HG03342 (cell line): ENCODE measurements at regions not wholly inside any gene's neighbourhood (a gene's known extent, or its start where the extent isn't known, plus 50 kb on each side); places are given as distances from the start of the nearest gene placed in this dataset.
A peak's percentile ranks its signal among the peaks of the same experiment; 100 is the strongest.
"Not testable (repeated sequence)": the region's sequence is repeated elsewhere in the genome, so short reads cannot be mapped to it uniquely, and the experiment has no call there.

ENCODE experiments used
- ATAC-seq: cut with Tn5 transposase; IDR thresholded peaks from one replicate; pipeline ENCODE4 v1.9.1; 2021; ENCODE audit warnings: mild to moderate bottlenecking, moderate library complexity; ENCODE audit not compliant: unreplicated experiment

GRCh38 chr14:48622980-48623379 lies 947.6 kb upstream of the MDGA2 start:
- ATAC-seq = no peak

GRCh38 chr14:48618057-48618456 lies 942.7 kb upstream of the MDGA2 start:
- ATAC-seq = no peak

- ATAC-seq = no peak
Observed at GRCh38 chr14:48616931-48617330, 941.5 kb upstream of the MDGA2 start.

DNA sequence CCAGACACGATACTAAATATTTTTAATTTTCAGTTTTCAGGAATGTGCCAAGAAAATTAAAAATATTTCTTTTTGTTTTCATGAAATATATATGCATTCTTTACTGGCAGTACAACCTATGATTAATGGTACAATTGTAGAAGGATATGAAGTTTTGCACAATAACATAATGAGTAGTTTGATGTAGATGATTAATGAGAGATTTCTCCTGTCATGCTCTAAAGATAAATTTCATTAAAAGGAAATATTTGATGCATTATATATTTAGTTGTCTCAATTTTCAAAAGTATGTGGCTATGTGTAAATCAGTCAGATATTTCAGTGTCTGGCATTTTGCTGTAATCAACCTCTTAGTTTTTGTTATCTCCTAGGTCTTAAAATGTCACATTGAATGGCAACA lies 940.2 kb upstream of the MDGA2 start:
- no peak for ATAC-seq

GRCh38 chr14:48614003-48614402 lies 938.6 kb upstream of the MDGA2 start:
- no peak for ATAC-seq

- ATAC-seq = not testable (repeated sequence)
Observed at GRCh38 chr14:48606960-48607359, 931.6 kb upstream of the MDGA2 start.

DNA sequence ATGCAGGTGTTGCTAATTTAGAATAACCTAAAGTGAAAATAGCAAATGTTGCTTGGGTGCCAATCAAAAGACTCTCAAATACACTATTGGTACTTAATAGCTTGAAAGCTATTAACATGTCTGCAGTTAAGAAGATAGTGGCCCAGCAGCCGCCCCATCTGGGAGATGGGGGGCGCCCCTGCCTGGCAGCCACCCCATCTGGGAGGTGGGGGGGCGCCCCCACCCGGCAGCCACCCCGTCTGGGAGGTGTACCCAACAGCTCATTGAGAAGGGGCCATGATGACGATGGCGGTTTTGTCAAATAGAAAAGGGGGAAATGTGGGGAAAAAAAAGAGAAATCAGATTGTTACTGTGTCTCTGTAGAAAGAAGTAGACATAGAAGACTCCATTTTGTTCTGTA lies 923.1 kb upstream of the MDGA2 start:
- no peak for ATAC-seq

DNA sequence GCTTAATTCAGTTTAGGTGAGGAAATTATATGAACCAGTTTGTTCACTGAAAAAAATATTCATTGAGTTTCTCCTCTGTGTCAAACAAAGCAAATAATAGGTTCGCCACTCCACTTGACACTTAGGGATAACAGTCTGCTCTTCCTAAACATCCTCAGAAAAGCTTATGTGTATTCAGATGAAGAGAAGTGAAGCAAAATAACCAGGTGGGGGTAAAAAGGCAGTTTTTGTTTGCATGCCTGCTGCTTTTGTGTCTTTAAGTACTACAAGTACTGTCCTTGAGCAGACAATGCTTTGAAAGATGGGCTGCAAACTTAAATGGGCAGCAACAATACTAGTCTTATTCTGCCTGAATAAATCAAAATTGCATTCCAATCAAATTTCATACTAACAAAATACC lies 910.7 kb upstream of the MDGA2 start:
- no peak for ATAC-seq

DNA sequence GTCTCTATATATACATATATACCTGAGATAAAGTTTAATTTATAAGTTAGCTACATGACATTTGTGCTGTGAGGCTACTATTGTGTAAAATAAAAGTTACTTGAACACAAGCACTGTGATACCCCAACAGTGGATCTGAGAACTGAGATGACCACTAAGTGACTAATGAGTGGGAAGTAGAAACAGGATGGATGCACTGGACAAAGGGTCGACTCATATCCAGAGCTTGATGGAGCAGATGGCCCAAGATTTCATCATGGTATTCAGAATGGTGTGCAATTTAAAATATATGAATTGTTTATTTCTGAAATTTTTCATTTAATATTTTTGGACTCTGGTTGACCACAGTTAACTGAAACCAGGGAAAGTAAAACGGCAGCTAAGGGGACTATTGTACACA lies 908.6 kb upstream of the MDGA2 start:
- peak; percentile 91 for ATAC-seq

- ATAC-seq = peak; percentile 40
Observed at GRCh38 chr14:48582938-48583337, 907.5 kb upstream of the MDGA2 start.

DNA sequence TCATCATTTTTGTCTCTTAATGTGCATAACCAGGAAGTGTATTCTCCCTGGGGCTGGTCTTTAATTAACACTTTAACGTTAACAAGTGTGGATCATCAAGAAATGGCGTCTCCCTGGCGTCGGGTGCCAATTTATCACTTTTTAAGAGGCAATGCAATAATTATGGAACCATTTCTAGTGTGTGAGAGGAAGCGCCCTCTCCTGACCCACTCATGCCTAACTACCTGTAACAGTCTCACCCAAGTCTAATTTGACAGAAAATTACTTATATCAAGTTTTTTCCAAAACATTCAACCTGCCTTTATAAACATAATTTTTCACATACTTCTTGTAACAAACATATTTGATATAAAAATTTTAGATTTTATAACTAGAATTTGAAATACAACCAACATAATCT lies 905.3 kb upstream of the MDGA2 start:
- ATAC-seq = no peak

GRCh38 chr14:48575772-48576171 lies 900.4 kb upstream of the MDGA2 start:
- no peak for ATAC-seq

- ATAC-seq = no peak
Observed at GRCh38 chr14:48568688-48569087, 893.3 kb upstream of the MDGA2 start.

DNA sequence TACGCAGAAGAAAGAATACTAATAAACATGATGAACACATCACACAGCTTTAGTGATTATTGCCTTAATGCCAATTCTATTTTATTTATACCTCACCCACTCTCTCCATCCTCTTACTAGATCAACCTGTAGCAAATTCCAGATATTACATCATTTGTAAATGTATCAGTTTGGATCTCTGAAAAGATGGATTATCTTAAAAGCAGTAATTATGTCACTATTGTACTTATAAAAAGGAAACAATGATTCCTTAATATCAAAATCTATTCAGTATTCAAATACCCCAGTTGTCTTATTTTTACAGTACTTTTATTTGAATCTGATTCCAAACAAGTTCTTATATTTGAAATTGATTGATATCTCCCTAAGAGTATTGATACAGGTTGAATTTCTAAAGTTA lies 892.8 kb upstream of the MDGA2 start:
- no peak for ATAC-seq

DNA sequence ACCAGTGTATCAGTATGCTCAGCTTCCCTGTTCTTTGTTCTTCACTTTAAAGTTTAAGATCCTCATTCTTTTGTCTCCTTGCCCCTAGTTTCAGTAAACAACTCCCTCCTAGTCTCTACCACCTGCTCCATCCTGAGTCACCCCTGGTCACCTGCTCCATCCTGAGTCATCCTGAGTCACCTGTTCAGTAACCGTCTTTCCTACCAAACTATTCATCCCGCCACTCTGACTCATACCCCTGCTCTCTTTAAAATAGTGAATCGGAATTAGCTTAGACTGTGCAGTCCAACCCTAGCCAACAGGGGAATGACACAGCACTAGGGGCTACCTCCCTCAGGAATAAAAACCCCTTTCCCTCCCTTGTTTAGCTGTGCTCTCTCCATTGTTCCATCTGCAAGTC lies 888.1 kb upstream of the MDGA2 start:
- ATAC-seq = no peak

DNA sequence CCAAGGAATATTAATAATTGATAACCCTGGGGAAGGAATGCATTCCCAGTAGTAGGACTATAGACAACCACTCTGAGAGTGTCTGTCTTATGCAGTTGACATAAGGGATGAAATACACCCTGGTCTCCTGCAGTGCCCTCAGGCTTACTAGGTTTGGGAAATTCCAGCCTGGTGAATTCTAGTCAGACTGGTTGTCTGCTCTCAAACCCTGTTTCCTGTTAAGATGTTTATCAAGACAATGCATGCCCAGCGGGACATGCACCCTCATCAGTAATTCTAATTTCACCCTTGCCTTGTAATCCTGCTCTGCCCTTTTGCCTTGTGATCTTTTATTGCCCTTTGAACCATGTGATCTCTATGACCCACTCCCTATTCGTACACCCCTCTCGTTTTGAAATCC lies 886.0 kb upstream of the MDGA2 start:
- ATAC-seq = not testable (repeated sequence)

DNA sequence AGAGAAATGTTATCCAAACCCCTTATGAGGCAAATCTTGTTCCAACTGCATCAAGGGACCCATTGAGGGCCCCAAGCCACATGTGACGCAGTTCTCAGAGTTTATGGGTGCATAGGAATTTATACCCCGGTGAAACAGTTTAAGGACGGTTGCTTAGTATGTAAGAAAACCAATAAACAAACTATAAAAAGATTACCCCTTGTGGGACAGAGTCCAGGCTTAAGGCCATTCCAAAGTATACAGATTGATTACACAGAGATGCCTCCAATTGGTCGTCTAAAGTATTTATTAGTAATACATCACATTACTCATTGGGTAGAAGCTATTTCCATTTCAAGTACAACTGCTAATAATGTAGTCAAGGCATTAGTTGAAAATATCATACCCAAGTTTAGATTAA lies 885.0 kb upstream of the MDGA2 start:
- no peak for ATAC-seq

GRCh38 chr14:48553443-48553842 lies 878.0 kb upstream of the MDGA2 start:
- no peak for ATAC-seq

DNA sequence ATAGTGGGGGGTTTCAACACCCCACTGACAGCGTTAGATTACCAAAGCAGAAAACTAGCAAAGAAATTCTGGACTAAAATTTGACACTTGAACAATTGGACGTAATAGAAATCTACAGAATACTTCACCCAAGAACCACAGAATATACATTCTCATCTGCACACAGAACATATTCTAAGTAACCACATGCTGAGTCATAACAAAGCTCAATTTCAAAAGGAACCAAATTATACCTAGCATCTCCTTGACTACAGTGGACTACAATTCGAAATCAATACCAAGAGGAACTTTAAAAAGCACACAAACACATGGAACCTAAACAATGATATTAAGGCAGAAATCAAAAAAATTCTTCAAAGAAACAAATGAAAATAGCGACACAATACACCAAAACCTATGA lies 871.6 kb upstream of the MDGA2 start:
- peak; percentile 88 for ATAC-seq

GRCh38 chr14:48537600-48537999 lies 862.2 kb upstream of the MDGA2 start:
- no peak for ATAC-seq

GRCh38 chr14:48536318-48536717 lies 860.9 kb upstream of the MDGA2 start:
- ATAC-seq = no peak

- ATAC-seq = no peak
Observed at GRCh38 chr14:48527832-48528231, 852.4 kb upstream of the MDGA2 start.

DNA sequence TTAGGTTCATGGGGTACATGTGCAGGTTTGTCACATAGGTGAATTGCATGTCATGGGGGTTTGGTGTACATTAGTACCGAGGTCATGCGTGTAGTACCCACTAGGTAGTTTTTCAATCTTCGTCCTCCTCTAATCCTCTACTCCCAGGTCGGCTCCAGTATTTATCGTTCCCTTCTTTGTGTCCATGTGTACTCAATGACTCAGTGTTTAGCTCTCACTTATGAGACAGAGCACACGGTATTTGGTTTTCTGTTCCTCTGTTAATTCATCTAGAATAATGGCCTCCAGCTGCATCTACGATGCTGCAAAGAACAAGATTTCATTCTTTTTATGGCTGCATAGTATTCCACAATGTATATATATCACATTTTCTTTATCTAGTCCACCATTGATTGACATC lies 850.9 kb upstream of the MDGA2 start:
- ATAC-seq = no peak

DNA sequence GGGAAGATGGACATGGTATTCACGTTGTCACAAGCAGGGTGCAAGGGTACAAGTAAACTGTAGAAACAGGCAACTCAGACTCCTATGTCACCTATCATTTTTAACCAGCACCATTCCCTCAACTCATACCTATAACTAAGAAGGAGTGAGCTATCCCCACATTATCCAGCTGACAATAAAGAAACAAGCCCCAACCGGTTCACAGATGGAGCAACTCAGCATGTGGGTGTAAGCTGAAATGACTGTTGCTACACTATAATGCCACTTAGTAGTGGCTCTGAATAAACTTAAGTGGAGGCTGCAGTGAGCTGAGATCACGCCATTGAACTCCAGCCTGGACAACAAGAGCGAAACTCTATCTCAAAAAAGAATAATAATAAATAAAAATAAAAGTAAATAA lies 829.5 kb upstream of the MDGA2 start:
- ATAC-seq = no peak
